Mesodermal cell (in vitro differentiated cells): ENCODE measurements at regions not wholly inside any gene's neighbourhood (a gene's known extent, or its start where the extent isn't known, plus 50 kb on each side); places are given as distances from the start of the nearest gene placed in this dataset.
"Not testable (repeated sequence)": the region's sequence is repeated elsewhere in the genome, so short reads cannot be mapped to it uniquely, and the experiment has no call there.

Experiments
- H3K27ac ChIP-seq: 2 replicates; pipeline ENCODE4 v1.7.0; 2013; ENCODE audit warnings: mild to moderate bottlenecking, low read depth, low read length, moderate library complexity; ENCODE audit not compliant: severe bottlenecking
- H3K36me3 ChIP-seq: 2 replicates; pipeline ENCODE4 v1.7.1; 2013; ENCODE audit warnings: mild to moderate bottlenecking, low read length, moderate library complexity; ENCODE audit not compliant: control insufficient read depth, insufficient read depth
- H3K4me1 ChIP-seq: one replicate; pipeline ENCODE4 v1.7.1; 2013; ENCODE audit warnings: mild to moderate bottlenecking, low read length; ENCODE audit not compliant: insufficient read depth, control insufficient read depth, poor library complexity, severe bottlenecking
- H3K4me3 ChIP-seq: 2 replicates; pipeline ENCODE4 v1.7.0; 2013; ENCODE audit warnings: low read length, control low read depth, mild to moderate bottlenecking; ENCODE audit not compliant: insufficient read depth, poor library complexity, severe bottlenecking; ENCODE audit errors: extremely low read depth
- H3K9me3 ChIP-seq: 2 replicates; pipeline ENCODE4 v1.7.1; 2013; ENCODE audit warnings: mild to moderate bottlenecking, low read length, moderate library complexity; ENCODE audit not compliant: control insufficient read depth
- WGBS, 2 experiments: methylation state at CpG; one replicate each; pipeline ENCODE4 v1.1.5; 2013; ENCODE audit warnings: missing lambda C conversion rate in 2 of 2; ENCODE audit not compliant: insufficient coverage in 2 of 2; 5-methylcytosine and 5-hydroxymethylcytosine counted together

DNA sequence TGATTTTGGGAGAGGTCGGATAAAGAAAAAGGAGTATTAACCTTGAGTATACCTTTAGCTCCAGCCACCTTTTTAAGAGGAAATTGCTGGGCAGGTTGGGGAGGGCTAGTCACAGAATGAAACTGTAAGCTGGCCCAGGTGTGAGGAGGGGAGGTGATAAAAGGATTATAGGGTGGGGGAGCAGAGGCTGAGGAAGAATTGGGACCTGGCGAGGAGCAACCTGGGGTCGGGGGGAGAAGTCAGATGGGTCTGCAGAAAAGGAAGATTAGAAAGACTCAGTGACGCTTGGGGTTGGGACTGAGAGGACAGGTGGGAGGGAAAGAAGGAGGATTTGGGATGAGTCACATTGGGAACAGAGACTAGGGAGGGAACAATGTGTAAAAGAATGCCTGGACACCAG lies 1548.5 kb upstream of the WWC1 start:
- H3K27ac ChIP-seq = not testable (repeated sequence)
- 60 to 75% methylated on average over 1 to 3 of the region's 4 CpGs for WGBS, 2 experiments

GRCh38 chr5:166746506-166746905 lies 1544.9 kb upstream of the WWC1 start:
- H3K36me3 ChIP-seq = no peaks in the 10 kb centered on the region
- H3K4me3 ChIP-seq = no peak overlapping the region
- no peak overlapping the region for H3K27ac ChIP-seq
- no peaks in the 10 kb centered on the region for H3K9me3 ChIP-seq
- WGBS, 2 experiments = 100% methylated on average over 2 of the region's 2 CpGs; no CpG with 5 or more reads in 1 of the 2 experiments
- no peaks in the 10 kb centered on the region for H3K4me1 ChIP-seq

More for the DNA sequence above, 1548.5 kb upstream of the WWC1 start:
- H3K36me3 ChIP-seq, H3K4me1 ChIP-seq, H3K9me3 ChIP-seq, H3K4me3 ChIP-seq: not testable (repeated sequence)

GRCh38 chr5:166750376-166750775 lies 1541.1 kb upstream of the WWC1 start:
- H3K9me3 ChIP-seq = no peaks in the 10 kb centered on the region
- H3K4me1 ChIP-seq = no peaks in the 10 kb centered on the region
- no peak overlapping the region for H3K4me3 ChIP-seq
- H3K36me3 ChIP-seq = no peaks in the 10 kb centered on the region
- no peak overlapping the region for H3K27ac ChIP-seq

DNA sequence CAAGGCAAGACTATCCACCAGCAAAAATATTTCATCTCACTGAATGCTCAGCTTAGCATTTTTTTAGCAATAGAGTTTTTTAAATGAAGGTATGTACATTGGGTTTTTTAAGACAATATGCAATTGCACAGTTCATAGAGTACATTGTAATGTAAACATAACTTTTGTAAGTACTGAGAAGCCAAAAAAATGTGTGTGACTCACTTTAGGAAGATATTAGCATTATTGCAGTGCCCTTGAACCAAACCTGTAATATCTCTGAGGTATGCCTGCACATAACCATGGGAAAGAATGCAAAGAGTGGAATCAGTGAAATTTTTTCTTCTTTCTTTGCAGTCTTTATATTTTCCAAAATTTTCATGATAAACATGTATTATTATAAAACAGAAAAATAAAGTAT lies 1533.3 kb upstream of the WWC1 start:
- Histone ChIP-seq H3K27ac (no peak overlapping the region), H3K4me1 (no peaks in the 10 kb centered on the region)

GRCh38 chr5:166767858-166768257 lies 1523.6 kb upstream of the WWC1 start:
- H3K9me3 ChIP-seq = peaks cover 13% of the 10 kb centered on the region
- no peak overlapping the region for H3K27ac ChIP-seq
- H3K36me3 ChIP-seq = no peaks in the 10 kb centered on the region
- 91 to 93% methylated on average over 4 to 5 of the region's 5 CpGs for WGBS, 2 experiments
- no peak overlapping the region for H3K4me3 ChIP-seq
- peaks cover 6% of the 10 kb centered on the region for H3K4me1 ChIP-seq

More for the DNA sequence above, 1533.3 kb upstream of the WWC1 start:
- Histone ChIP-seq H3K9me3 (no peaks in the 10 kb centered on the region), H3K4me3 (no peak overlapping the region), H3K36me3 (no peaks in the 10 kb centered on the region)

DNA sequence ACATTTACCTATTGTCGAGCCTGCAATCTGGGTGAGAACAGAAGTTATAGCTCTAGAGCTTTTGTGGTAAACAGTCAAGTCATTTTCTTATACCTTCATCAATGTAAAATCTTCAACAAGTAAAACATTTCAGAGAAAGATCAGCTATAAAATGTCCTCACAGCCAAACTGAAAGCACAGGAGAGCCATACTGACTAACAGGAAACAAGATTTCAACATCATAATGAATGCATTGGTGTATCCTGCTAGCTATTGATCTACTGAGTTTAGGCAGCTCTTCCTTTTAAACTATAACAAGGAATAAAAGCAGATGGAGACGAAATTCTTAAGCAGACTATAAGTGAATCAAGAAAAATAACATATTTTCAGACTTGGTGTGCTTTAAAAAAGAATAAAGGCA lies 1522.9 kb upstream of the WWC1 start:
- H3K9me3 ChIP-seq = peaks cover 13% of the 10 kb centered on the region
- peaks cover 11% of the 10 kb centered on the region for H3K4me1 ChIP-seq
- no peak overlapping the region for H3K4me3 ChIP-seq
- no peaks in the 10 kb centered on the region for H3K36me3 ChIP-seq
- H3K27ac ChIP-seq = no peak overlapping the region
- no CpG with 5 or more reads among the region's 2 CpGs for WGBS, 2 experiments

GRCh38 chr5:166772770-166773169 lies 1518.7 kb upstream of the WWC1 start:
- H3K36me3 ChIP-seq = no peaks in the 10 kb centered on the region
- peaks cover 11% of the 10 kb centered on the region for H3K4me1 ChIP-seq
- WGBS, 2 experiments = no CpG with 5 or more reads among the region's 1 CpG
- no peak overlapping the region for H3K4me3 ChIP-seq
- no peak overlapping the region for H3K27ac ChIP-seq
- H3K9me3 ChIP-seq = peaks cover 13% of the 10 kb centered on the region

GRCh38 chr5:166781737-166782136 lies 1509.7 kb upstream of the WWC1 start:
- H3K9me3 ChIP-seq = no peaks in the 10 kb centered on the region
- H3K36me3 ChIP-seq = no peaks in the 10 kb centered on the region
- H3K4me1 ChIP-seq = peaks cover 13% of the 10 kb centered on the region
- WGBS, 2 experiments = 19 to 20% methylated on average over 4 of the region's 4 CpGs
- H3K4me3 ChIP-seq = no peak overlapping the region
- no peak overlapping the region for H3K27ac ChIP-seq

DNA sequence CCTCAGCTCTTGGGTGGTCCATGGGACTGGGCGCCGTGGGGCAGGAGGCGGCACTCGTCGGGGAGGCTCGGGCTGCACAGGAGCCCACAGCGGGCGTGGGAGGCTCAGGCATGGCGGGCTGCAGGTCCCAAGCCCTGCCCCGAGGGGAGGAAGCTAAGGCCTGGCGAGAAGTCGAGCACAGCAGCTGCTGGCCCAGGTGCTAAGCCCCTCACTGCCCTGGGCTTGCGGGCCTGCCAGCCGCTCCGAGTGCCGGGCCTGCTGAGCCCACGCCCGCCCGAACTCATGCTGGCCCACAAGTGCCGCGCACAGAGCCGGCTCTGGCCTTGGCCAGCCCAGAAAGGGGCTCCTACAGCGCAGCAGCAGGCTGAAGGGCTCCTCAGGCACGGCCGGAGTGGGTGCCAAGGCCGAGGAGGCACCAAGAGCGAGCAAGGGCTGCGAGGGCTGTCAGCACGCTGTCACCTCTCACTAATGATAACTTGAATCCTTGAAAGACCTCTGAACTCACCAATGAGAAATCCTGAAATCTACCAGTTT lies 1506.8 kb upstream of the WWC1 start:
- no peak overlapping the region for H3K4me3 ChIP-seq
- WGBS, 2 experiments = 97 to 98% methylated on average over 16 to 24 of the region's 29 CpGs
- no peaks in the 10 kb centered on the region for H3K36me3 ChIP-seq
- H3K4me1 ChIP-seq = peaks cover 28% of the 10 kb centered on the region
- no peaks in the 10 kb centered on the region for H3K9me3 ChIP-seq
- H3K27ac ChIP-seq = no peak overlapping the region

DNA sequence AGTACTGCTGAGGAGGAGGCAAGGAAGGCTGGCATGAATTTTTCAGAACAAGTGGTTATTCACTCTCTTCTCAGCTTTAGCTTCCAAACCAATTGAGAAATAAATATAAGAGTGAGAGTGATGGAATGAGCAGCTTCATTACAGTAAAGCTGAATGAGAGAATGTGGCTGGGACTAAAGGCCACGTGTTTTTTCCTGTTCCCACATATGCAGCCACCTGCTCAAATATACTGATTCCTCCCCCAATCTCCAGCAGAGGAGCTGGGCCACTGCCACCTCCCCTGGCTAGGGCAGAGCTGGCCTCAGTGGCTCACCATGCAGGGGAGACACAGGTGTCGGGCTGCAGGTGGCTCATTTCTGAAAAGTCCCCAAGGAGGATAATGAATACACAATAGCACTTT lies 1505.3 kb upstream of the WWC1 start:
- H3K4me3 ChIP-seq = no peak overlapping the region
- no peaks in the 10 kb centered on the region for H3K36me3 ChIP-seq
- H3K4me1 ChIP-seq = peaks cover 28% of the 10 kb centered on the region
- 80 to 86% methylated on average over 1 to 2 of the region's 2 CpGs for WGBS, 2 experiments
- H3K27ac ChIP-seq = no peak overlapping the region
- H3K9me3 ChIP-seq = no peaks in the 10 kb centered on the region

DNA sequence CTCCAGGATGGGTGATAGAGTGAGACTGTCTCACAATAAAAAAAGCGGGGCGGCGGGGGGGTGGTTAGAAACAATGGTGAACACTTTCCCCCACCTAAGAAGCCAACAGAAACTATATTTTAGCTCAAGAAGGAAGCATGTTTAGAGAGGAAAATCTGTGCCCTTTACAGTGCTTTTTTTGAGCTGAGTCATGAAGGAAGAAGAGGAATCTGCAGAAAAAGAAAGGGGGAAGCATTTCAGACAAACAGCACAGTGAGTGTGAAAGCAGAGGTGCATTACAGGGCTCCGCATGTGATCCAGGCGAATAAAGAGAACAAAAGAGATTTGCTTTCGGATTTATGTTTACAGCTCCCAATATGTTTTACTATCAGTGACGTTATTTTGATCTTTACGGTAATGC lies 1504.6 kb upstream of the WWC1 start:
- H3K4me3 ChIP-seq = no peak overlapping the region
- H3K36me3 ChIP-seq = no peaks in the 10 kb centered on the region
- H3K4me1 ChIP-seq = peaks cover 22% of the 10 kb centered on the region
- H3K9me3 ChIP-seq = no peaks in the 10 kb centered on the region
- H3K27ac ChIP-seq = peak overlapping the region; percentile 54
- WGBS, 2 experiments = 86 to 89% methylated on average over 3 of the region's 8 CpGs
